D721Med (cell line): ENCODE measurements at regions not wholly inside any gene's neighbourhood (a gene's known extent, or its start where the extent isn't known, plus 50 kb on each side); places are given as distances from the start of the nearest gene placed in this dataset.

Source experiments
- DNase-seq: peaks from one replicate; pipeline ENCODE4 v3.0.0; 2011; ENCODE audit warnings: low spot score; ENCODE audit not compliant: insufficient read length
- FAIRE-seq: peaks from 2 replicates; lab custom pipeline; 2011; peaks lifted over from hg19 to GRCh38; lab: Jason Lieb, UNC
- CTCF ChIP-seq: IDR thresholded peaks from 2 replicates; pipeline ENCODE4 v1.5.1; 2012; ENCODE audit warnings: mild to moderate bottlenecking, control low read depth; ENCODE audit not compliant: insufficient read depth; ENCODE audit errors: missing control alignments

- FAIRE-seq, result no peak
- DNase-seq, result no peak
- no peak for TF ChIP-seq CTCF
These were observed 281.2 kb upstream of the DPH6 start for GRCh38 chr15:35827141-35827540.

GRCh38 chr15:35827911-35828310 lies 281.9 kb upstream of the DPH6 start:
- FAIRE-seq (no peak), DNase-seq (no peak)
- no peak for TF ChIP-seq CTCF

- DNase-seq (no peak), FAIRE-seq (no peak)
- TF ChIP-seq CTCF, result no peak
These were observed 287.6 kb upstream of the DPH6 start for GRCh38 chr15:35833581-35833980.

GRCh38 chr15:35834216-35834830 lies 288.4 kb upstream of the DPH6 start:
- no peak for FAIRE-seq
- no peak for TF ChIP-seq CTCF
- no peak for DNase-seq

GRCh38 chr15:35834866-35835265 lies 288.9 kb upstream of the DPH6 start:
- no peak for DNase-seq
- no peak for FAIRE-seq
- TF ChIP-seq CTCF, result no peak

GRCh38 chr15:35838424-35839111 lies 292.6 kb upstream of the DPH6 start:
- no peak for FAIRE-seq
- no peak for DNase-seq
- TF ChIP-seq CTCF, result no peak

GRCh38 chr15:35842631-35843030 lies 296.7 kb upstream of the DPH6 start:
- no peak for TF ChIP-seq CTCF
- DNase-seq (no peak), FAIRE-seq (no peak)
